GM18502 (cell line): ENCODE measurements at regions not wholly inside any gene's neighbourhood (a gene's known extent, or its start where the extent isn't known, plus 50 kb on each side); places are given as distances from the start of the nearest gene placed in this dataset.
"Not testable (repeated sequence)": the region's sequence is repeated elsewhere in the genome, so short reads cannot be mapped to it uniquely, and the experiment has no call there.

Source experiments
- ATAC-seq: cut with Tn5 transposase; IDR thresholded peaks from one replicate; pipeline ENCODE4 v1.9.1; 2021; ENCODE audit warnings: mild to moderate bottlenecking; ENCODE audit not compliant: unreplicated experiment, poor library complexity

DNA sequence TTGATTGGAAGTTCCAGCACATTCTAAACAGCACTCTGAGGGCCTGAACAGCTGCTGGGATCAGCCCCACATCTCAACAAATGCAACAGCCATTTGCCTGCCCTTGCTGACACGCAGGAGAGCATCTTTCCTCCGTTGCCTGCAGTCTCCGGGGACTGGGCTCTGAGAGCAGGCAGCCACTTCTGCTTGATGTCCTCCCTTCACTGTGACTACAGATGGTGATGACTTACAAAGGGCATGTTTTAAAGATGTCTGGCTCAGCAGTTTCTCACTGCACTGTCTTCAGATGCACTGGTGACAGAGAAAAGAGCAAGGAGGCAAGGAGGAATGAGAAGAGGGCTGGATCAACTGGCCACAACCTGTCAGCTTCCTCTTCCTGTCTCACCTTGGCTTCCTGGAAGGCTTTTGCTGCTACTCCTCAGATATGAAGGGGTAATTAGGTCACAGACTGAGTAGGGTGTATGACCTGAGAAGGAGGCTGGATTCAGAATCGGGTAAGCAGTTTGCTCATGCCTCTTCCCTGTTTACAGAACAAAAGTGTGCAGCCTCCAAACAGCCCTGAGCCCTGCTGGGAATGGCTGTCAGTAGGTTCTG lies 143.5 kb upstream of the GHITM start:
- ATAC-seq, result no peak

DNA sequence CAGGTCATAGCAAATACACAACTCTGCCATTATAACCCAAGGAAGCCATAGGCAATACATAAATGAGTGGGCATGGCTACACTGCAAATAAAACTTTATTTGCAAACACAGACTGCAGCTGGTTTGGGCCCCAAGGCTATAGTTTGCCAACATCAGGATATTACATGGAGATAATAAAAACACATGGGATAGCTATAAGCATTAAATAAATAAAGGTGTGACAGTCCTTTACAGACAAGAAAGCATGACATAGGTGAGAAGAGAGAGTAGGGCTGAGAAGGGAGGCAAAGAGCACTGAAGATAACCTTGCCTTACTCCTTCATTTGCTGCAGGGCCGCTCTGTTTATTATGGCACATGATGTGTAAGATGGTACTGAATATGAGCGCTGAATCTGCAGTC lies 135.1 kb upstream of the GHITM start:
- no peak for ATAC-seq

DNA sequence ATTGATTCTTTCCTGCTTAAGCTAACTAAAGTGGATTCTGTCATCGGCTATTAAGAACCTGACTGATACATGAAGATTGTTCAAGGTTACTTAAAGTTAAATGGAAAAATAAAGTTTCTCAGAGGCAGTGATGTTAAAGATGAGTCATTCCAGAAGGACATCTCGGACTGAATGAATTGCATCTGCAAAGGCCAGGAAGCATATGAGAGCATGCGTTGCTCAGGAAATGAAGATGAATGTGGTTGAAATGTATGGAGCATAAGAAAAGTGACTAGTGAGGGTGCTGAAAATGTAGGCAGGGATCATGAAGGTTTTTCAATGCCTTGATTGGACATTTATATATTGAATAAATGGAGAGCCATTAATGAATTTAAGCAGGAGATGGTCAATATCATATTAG lies 133.9 kb upstream of the GHITM start:
- ATAC-seq, result no peak

DNA sequence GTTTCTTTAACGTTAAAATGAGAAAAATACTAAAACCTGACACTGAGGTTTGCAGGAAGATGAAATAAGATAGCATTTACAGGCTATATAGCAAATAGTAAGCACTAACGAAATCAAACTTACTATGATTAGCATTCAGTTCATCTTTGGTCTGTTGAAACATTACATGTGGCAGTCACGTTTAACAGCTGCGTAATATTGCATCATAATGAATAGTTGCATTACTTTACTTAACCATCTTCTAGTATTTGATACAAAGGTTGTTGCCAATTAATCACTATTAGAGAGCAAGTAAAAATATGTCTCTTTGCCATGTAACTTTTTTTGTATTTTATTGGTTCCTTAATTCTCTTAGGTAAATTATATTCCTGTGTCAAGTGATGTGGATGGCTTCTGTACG lies 131.8 kb upstream of the GHITM start:
- ATAC-seq, result no peak

DNA sequence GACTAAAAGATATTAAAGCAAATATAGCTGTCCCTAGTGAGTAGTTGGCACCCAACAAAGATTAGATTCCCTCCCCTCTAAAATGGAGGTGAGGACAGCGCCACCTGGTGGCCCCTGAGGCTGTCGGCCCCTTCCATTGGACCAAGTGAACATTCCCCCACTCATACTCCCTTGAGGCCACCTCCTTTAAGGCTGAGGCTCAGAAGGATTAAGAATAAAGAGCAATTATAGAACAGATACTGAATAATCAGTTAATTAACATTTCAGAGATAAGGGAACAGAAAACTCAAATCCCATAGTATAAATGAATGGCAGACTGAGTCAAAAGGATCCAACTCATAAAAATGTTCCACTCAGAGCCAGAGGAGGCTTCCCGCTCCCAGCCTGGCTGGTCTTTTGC lies 130.4 kb upstream of the GHITM start:
- ATAC-seq, result peak; percentile 54

DNA sequence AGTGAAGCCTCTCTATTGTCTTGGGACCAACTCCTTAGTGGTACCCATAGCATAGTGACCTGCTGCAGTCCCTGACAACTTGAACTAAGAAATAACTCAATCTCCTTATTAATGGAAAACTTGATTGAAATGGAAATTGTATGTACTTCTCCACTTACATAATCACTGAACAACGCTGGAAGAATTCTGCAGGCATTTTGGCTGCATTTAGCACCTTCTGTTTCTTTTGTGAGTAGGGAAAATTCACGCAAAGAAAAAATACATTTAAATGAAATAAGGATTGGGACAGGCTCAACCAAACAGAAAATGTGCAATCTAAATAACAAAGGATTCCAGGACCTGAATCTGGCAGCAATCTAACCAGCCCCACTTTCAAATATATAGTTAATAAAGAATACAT lies 126.9 kb upstream of the GHITM start:
- ATAC-seq, result no peak

DNA sequence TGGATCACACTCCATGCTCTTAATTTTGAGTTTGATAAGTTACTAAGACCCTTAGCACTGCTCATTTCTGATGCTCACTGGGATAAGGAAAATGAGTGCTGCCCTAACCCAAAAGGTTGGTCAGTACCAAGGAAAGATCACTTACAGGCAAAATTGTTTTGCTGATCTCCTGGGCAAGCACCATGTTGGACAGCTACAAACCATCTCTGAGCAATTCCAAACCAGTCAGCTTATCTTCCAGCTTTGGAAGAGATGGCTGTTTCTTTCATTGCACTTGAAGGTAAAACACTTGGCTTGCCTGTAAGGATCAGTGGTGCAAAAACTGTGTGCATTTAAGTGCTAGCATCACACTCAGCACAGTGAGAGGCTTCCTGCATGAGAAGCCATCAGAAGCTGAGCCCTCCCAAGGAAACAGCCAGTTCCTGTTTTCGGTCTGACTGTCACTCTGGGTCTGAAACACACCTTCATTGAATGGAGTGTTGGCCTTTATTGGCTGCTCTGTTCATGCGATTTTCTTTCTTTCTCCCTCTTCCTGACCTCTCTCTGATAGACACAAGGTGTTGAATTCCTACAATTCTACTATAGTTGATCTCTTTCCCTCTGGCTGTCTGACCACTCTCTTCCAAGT lies 126.4 kb upstream of the GHITM start:
- peak; percentile 100 for ATAC-seq

DNA sequence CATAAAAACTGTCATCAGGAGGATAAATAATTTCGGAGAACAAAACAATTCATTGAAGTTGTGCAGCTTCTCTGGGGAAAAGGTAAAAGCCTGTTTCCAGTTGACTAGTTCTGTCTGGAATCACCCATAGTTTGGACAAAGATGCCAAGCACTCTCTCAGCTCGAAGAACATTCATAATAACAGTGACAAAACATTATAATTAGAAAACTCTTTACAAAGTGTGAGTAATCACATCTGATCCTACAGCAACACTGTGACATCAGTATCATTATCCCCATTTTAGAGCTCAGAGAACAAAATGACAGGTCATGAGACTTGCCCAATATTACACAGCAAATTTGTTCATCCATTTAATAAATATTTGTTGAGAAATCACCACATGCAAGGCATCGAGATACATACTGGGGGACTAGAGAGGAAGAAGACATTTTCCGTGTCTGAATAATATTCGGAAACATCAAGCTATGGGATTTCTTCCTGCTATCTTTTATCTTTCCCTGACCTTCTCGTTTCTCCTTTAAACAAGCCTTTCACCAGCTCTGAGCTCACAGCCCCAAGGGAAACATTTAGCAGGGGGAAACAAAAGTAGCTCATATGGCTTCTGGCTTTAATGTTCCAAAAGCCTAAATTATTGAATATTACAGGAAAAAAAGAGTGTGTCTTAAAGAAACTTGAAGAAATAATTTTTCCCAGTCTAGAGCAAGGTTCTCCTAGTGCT lies 123.3 kb upstream of the GHITM start:
- no peak for ATAC-seq

DNA sequence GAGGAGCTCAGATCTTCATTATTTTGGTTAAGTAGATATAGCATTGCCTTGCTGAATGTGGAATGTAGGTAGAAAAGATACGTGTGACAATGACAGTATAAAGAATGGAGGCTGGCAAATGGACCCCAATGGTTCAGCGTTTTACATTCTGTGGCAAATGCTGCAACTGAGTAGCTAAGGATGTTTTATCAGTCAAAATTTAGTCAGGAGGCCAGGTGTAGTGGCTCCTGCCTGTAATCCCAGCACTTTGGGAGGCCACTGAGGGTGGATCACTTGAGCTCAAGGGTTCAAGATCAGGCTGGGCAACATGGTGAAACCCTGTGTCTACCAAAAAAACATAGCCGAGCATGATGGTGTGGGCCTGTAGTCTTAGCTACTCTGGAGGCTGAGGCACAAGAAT lies 120.5 kb upstream of the GHITM start:
- ATAC-seq, result no peak

DNA sequence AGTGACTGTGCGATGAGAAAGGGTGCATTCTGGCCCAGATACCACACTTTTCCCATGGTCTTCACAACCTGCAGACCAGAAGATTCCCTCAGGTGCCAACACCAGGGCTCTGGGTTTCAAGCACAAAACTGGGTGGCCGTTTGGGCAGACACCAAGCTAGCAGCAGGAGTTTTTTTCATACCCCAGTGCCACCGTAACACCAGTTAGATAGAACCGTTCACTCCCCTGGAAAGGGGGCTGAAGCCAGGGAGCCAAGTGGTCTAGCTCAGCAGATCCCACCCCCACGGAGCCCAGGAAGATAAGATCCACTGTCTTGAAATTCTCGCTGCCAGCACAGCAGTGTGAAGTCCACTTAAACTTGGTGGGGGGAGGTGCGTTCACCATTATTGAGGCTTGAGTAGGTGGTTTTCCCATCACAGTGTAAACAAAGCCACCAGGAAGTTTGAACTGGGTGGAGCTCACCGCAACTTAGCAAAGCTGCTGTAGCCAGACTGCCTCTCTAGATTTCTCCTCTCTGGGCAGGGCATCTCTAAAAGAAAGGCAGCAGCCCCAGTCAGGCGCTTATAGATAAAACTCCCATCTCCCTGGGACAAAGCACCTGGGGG lies 119.4 kb upstream of the GHITM start:
- not testable (repeated sequence) for ATAC-seq

DNA sequence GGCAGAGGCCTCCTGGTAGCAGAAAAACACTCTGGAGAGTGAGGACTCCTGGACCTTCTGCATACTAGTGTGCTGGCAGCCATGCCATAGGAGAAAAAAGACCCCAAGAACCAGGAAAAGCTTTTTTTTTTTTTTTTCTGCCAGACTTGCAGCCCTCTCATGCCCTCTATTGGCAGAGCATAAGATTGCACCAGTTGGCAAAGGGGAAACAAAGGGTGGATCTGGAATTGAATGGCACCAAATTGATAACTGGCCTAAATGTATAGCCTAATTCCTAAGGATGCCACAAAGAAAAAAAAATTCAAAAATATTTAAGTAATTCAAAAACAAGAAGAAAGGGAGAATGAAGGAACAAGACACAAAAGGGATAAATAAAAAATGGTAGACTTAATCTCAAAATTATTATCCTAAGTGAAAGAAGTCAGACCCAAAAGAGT lies 112.5 kb upstream of the GHITM start:
- peak; percentile 57 for ATAC-seq

DNA sequence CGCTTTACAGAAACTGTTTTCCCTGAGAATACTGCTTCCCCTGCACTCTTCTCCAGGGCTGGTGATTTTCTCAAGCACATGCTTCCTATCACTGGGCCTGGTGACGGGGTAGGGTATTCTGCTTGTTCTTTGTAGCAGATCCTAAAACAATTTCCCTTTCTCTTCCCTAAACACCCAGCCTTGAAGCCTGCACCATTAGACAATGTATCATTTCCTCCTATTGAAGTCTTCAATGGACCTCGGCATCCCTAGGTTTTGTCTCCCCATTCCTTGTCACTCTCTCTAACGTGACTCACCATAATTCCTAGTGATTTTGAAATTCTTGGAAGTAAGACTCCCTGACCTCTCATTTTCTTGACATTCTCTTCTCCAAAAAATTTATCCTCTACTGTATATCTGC lies 109.5 kb upstream of the GHITM start:
- no peak for ATAC-seq

DNA sequence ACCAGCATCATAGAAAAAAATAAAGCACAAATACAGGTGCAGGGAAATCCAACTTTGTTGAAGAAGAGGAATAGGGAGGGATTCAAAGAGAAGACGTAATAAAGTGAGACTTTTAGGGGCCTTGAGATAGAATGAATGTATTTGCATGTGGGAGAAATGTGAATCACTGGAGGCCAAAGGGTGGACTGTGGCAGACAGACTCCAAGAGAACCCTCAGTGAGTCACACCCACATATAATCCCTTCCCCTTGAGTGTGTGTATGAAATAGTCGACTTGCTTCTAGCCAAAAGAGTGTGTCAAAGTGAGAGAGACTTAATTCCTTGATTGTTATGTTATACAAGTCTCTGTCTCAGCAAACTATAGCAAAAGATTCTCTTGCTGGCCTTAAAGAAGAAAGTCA lies 101.3 kb upstream of the GHITM start:
- no peak for ATAC-seq

DNA sequence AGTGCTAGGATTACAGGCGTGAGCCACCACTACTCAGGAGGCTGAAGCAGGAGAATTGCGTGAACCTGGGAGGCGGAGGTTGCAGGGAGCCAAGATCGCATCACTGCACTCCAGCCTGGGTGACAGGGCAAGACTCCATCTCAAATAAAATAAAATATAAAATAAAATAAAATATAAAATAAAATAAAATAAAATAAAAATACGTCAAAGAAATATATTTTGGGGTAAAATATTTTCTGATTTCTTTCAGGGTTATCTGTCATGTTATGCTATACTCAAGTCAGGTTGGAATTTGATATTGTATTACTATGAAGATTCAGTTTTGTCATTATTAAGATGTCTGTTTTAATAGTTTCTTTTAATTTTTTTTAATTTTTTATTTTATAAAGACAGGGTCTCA lies 99.4 kb upstream of the GHITM start:
- ATAC-seq, result no peak

DNA sequence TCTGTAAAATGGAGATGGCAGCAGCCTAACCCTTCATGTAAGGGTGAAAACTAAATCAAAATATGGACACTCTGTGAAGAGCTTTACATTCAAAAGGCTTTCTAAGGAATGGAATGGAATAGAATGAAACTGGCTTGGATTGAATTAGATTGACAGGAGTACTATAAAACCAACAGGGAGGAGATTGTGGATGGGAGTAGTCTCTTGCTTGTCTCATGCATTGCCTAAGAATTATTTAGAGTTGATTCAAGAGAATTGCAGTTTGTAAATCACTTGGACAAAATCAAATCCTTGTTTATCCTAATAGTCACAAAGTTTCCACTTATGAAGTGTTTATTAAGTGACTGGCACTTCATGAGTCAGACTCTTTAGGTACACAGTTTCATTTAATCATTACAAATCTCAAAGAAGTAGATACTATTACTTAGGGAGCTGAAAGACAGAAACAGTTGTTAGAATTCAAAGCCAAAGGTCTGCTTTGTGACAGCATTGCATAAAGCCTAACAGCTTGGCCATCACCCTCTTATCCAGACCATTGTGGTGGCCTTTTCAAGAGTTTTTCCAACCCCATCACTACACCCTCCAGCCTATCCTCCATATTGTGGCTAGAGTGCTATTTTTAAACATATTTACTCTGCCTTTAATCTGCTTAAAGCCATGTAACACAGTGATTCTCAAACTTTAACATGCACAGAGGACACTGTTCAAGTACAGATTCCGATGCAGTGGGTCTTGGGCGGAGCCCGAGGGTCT lies 91.9 kb upstream of the GHITM start:
- ATAC-seq, result no peak

DNA sequence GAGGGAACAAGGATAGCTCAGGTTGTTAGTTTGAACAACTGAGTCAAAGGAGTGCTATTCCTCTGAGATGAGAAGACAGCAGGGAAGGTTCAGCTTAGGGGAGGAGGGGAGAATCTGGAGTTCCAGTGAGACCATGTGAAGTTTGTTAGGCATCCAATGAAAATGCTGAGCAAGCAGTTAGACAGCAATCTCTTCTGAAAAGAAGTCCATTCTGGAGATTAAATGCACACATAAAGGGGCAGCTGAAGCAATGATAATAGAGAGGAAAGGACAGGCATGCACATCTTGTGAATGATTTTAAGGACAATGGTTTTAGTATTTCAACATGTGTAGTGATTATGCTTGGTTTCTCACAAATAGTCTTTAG lies 89.7 kb upstream of the GHITM start:
- ATAC-seq, result no peak

DNA sequence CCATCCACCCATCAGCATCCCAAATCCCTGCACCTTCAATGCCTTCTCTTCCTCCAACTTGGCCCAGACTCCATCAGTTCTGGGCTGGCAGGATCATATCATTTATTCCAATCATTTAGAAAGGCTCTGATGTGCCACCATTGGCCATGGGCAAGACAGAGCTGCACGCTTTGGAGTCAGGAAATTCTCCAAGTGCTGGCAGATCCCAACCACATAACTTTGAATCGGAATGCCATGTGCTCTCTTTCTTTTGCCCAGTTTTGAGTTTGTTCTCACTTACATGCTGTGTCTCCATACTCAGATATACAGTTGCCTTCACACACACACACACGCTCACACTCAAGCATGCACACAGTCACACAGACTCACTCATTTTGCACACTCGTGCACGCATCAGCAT lies 85.7 kb upstream of the GHITM start:
- ATAC-seq, result no peak

DNA sequence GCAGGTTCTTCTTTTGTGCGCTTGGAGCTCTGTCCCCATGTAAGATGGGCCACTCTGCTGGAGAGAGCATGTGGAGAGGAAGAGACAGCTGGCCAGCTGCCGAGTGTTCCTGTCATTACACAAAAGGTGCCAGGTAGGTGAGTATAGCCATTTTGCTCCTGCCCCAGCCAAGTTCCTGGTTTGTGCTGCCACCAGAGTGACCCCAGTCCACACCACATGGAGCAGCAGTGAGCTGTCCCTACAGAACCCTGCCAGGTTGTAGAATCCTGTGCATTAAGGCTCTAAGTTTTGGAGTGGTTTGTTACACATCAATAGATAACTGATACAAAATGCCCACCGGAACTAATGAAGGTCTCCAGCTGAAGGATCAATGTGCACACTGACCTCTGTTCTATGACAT lies 84.6 kb upstream of the GHITM start:
- ATAC-seq, result no peak

DNA sequence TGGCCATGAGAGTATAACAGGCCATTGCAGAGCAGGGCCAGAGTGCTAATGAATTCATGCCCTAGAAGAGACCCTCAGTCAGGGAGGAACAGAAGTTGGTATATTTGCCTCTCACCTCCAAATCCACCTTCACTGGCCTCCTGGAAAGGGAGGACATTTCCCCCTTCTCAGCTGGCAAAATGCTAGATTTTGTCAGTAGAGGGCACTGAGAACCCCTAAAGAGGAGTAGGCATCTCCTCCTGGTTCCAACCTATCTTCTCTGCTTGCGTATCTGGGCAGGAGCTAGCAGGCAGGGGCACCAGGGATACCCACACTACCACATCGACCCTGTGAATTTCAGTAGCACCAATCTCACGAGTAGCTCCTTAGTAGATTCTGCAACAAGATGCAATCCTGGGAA lies 79.8 kb upstream of the GHITM start:
- no peak for ATAC-seq

DNA sequence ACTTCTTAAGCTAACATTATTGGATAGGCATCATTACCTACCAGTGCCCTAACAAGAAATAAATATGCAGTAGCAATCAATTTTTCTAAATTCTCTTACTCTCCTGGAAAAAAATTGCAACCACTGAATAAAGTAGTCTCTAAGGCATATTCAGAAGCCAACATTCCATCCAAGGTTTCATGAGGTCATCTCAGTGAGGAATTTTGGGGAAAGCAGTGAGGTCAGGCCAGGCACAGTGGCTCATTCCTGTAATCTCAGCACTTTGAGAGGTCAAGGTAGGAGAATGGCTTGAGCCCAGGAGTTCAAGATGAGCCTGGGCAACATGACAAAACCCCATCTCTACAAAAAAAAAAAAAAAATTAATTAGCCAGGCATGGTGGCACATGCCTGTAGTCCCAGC lies 75.9 kb upstream of the GHITM start:
- ATAC-seq, result no peak
